Gastroesophageal sphincter (tissue), 4 donors: ENCODE measurements at regions not wholly inside any gene's neighbourhood (a gene's known extent, or its start where the extent isn't known, plus 50 kb on each side); places are given as distances from the start of the nearest gene placed in this dataset.

Experiments
- ATAC-seq: fragments of 150-250 bp; one replicate; pipeline ENCODE4 v1.9.1; 2016; ENCODE audit warnings: mild to moderate bottlenecking, moderate library complexity
- H3K27ac ChIP-seq, 4 donors: fragments of 200-600 bp; sonication (generic) in 3 of 4; 1 replicate in 3 of 4; 2 replicates in 1 of 4; pipeline ENCODE4 v1.5.1; 2016 to 2019
- H3K27me3 ChIP-seq: fragments of 200-600 bp; sonication (generic); one replicate; pipeline ENCODE4 v1.5.1; 2019
- H3K36me3 ChIP-seq, 2 donors: fragments of 200-600 bp; sonication (generic); one replicate each; pipeline ENCODE4 v1.5.1; 2019; ENCODE audit warnings: control low read depth in 1 of 2
- H3K4me1 ChIP-seq, 3 donors: fragments of 200-600 bp; sonication (generic); 1 replicate in 2 of 3; 2 replicates in 1 of 3; pipeline ENCODE4 v1.5.1; 2016 to 2019; ENCODE audit warnings: control low read depth in 2 of 3
- H3K4me3 ChIP-seq, 2 donors: fragments of 200-600 bp; sonication (generic); one replicate each; pipeline ENCODE4 v1.5.1; 2019; ENCODE audit warnings: mild to moderate bottlenecking in 1 of 2, moderate library complexity in 1 of 2
- H3K9me3 ChIP-seq, 3 donors: fragments of 200-600 bp; sonication (generic); one replicate each; pipeline ENCODE4 v1.5.1; 2017 to 2019; ENCODE audit warnings: control low read depth in 2 of 3
- CTCF ChIP-seq, 4 experiments: fragments of 200-600 bp in 2 of 4; fragments of 450-650 bp in 2 of 4; sonication (generic) in 1 of 4; IDR thresholded peaks; one replicate each; pipeline ENCODE4 v1.5.1; 2017 to 2019; ENCODE audit warnings: antibody characterized with exemption in 4 of 4, mild to moderate bottlenecking in 2 of 4, moderate library complexity in 2 of 4
- EP300 ChIP-seq: sonication (generic); formaldehyde crosslinking; IDR thresholded peaks from one replicate; pipeline ENCODE4 v1.6.1; 2017; ENCODE audit warnings: antibody characterized with exemption, mild to moderate bottlenecking
- POLR2A ChIP-seq, 2 donors: fragments of 450-650 bp; IDR thresholded peaks; one replicate each; pipeline ENCODE4 v1.6.1; 2017; ENCODE audit warnings: antibody characterized with exemption in 2 of 2, mild to moderate bottlenecking in 2 of 2, moderate library complexity in 1 of 2
- POLR2AphosphoS5 ChIP-seq: sonication (generic); formaldehyde crosslinking; IDR thresholded peaks from one replicate; pipeline ENCODE4 v1.6.1; 2017; ENCODE audit warnings: antibody characterized with exemption
- WGBS, 2 donors: methylation state at CpG; one replicate each; pipeline ENCODE4 v1.1.5; 2018; ENCODE audit warnings: low coverage in 1 of 2; 5-methylcytosine and 5-hydroxymethylcytosine counted together

DNA sequence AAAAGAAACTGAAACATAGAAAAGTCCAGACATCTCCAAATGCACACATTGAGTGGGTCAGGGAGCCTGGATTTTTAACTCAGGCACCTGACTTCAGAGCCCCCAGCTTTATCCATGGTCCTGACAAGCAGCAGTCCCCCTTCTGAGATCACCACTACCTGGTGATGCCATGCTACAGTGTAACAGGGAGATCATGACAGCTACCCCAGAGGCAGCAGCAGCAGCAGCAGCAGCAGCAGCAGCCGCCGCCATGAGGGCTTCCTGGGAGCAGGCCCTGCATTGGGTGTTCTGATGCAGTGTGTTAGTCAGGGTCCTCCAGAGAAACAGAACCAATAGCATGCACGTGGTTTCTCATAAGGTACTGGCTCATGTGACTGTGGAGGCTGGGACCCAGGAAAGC, 198.6 kb upstream of the SALL1 start:
- Histone ChIP-seq H3K9me3 (no peaks in the 10 kb centered on the region), H3K4me3 (no peak overlapping the region), H3K36me3 (no peaks in the 10 kb centered on the region), H3K4me1 (no peaks in the 10 kb centered on the region), H3K27ac (no peak overlapping the region), H3K27me3 (no peaks in the 10 kb centered on the region)
- ATAC-seq: no peak
- WGBS, 2 donors: 80% methylated on average over 1 of the region's 3 CpGs
- no peak for TF ChIP-seq POLR2AphosphoS5
- no peak for TF ChIP-seq EP300
- TF ChIP-seq CTCF (IDR thresholded peaks at IDR 0.05): no peak
- TF ChIP-seq POLR2A (IDR thresholded peaks at IDR 0.05): no peak

DNA sequence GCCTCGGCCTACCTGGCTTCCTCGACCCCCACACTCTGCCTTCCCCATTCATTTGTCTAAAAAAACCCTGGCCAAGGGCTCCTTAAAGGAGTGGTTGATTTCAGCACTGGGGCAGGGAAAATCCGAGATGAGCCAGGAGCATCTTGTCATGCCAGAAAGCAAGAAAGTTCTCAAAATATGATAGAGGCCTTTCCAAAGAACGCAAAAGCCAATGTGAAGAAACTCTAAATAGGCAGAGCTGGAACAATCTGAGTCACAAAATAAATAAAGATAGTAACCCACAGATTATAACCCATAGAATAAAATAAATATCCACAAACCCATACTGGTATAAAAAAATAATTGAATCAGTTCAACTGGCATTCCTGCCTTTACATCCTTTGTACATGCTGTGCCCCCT, 192.3 kb upstream of the SALL1 start:
- no peaks in the 10 kb centered on the region for H3K36me3 ChIP-seq
- no peaks in the 10 kb centered on the region for H3K27me3 ChIP-seq
- no peak for ATAC-seq
- H3K27ac ChIP-seq: no peak overlapping the region
- H3K4me3 ChIP-seq: no peak overlapping the region
- TF ChIP-seq POLR2A (IDR thresholded peaks at IDR 0.05) (no peak), EP300 (no peak), POLR2AphosphoS5 (no peak), CTCF (IDR thresholded peaks at IDR 0.05) (no peak)
- H3K4me1 ChIP-seq: no peaks in the 10 kb centered on the region
- 64 to 72% methylated on average over 2 to 4 of the region's 4 CpGs for WGBS, 2 donors
- H3K9me3 ChIP-seq: no peaks in the 10 kb centered on the region

DNA sequence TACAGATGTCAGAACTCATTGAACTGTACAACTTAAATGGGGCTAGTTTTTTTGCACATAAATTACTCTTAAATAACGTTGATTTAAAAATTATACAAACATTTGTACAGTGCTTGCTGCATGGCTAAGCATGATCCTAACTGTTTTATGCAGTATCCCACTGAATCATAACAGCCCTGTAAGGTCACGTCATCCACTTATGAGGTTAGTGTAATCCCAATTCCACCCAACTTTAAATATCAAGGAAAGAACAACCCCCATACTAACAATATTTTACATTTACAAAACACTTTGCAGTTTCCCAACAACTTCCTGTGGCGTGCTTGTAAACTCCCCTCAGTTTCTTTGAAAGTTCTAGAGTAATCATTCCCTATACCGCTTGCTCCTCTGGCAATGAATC, 190.1 kb upstream of the SALL1 start:
- H3K4me1 ChIP-seq: no peaks in the 10 kb centered on the region
- H3K9me3 ChIP-seq: no peaks in the 10 kb centered on the region
- no peak overlapping the region for H3K4me3 ChIP-seq
- 22 to 58% methylated on average over 2 to 3 of the region's 4 CpGs for WGBS, 2 donors
- H3K36me3 ChIP-seq: no peaks in the 10 kb centered on the region
- H3K27ac ChIP-seq: no peak overlapping the region
- TF ChIP-seq EP300 (no peak), POLR2A (IDR thresholded peaks at IDR 0.05) (no peak), CTCF (IDR thresholded peaks at IDR 0.05) (no peak), POLR2AphosphoS5 (no peak)
- no peaks in the 10 kb centered on the region for H3K27me3 ChIP-seq
- ATAC-seq: no peak

- TF ChIP-seq POLR2AphosphoS5 (no peak), POLR2A (IDR thresholded peaks at IDR 0.05) (no peak), EP300 (no peak), CTCF (IDR thresholded peaks at IDR 0.05) (no peak)
- no peaks in the 10 kb centered on the region for H3K9me3 ChIP-seq
- 58 to 66% methylated on average over 3 of the region's 3 CpGs for WGBS, 2 donors
- no peak overlapping the region for H3K27ac ChIP-seq
- no peaks in the 10 kb centered on the region for H3K36me3 ChIP-seq
- no peak overlapping the region for H3K4me3 ChIP-seq
- ATAC-seq: no peak
- no peaks in the 10 kb centered on the region for H3K27me3 ChIP-seq
- no peaks in the 10 kb centered on the region for H3K4me1 ChIP-seq
These were observed 186.6 kb upstream of the SALL1 start for GRCh38 chr16:51337662-51338061.

DNA sequence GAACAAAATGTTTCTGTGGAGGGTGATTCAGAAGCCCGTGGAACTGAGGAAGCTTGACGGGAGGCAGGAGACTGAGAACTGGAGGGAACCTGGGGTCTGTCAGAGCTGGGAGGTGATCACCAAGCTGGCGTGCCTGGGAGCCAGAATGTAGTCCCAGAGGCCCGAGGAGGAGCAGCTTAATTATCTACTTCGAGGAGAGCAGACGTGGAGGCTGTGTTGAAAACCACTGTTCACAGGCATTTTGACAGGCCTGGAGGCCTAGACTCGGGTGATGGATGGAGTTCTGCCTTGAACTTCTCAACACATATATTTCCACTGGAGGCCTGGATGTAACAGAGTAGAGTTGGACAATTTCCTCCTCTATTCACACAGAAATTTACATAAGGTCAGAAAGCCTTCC, 177.7 kb upstream of the SALL1 start:
- Histone ChIP-seq H3K27me3 (no peaks in the 10 kb centered on the region), H3K9me3 (peaks cover 0 to 7% (median 0%) of the 10 kb centered on the region in 3 donors), H3K4me3 (no peak overlapping the region), H3K36me3 (no peaks in the 10 kb centered on the region), H3K27ac (no peak overlapping the region), H3K4me1 (no peaks in the 10 kb centered on the region)
- 18 to 24% methylated on average over 7 of the region's 7 CpGs for WGBS, 2 donors
- no peak for ATAC-seq
- TF ChIP-seq CTCF (IDR thresholded peaks at IDR 0.05) (no peak), POLR2A (IDR thresholded peaks at IDR 0.05) (no peak), EP300 (no peak), POLR2AphosphoS5 (no peak)
